ENCODE measurements at regions not wholly inside any gene's neighbourhood (a gene's known extent, or its start where the extent isn't known, plus 50 kb on each side); places are given as distances from the start of the nearest gene placed in this dataset.

DNA sequence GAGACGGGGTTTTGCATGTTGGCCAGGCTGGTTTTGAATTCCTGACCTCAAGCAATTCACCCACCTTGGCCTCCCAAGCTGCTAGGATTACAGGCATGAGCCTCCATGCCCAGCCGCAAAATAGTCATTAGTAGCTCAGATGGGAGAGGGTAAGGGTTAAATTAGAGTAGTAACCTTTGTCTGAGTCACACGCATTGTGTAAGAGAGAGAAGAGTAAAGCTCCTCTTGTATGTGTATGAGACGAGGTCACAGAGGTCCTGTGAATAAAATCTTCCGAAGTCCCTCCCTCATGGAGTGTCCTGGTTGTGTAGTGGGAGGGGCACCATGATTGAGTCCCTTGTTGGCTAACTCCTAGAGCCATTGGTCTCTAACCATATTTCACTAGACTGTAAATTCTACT, 85.2 kb upstream of the CDC14C start:
- TF ChIP-seq, protein P1, sequence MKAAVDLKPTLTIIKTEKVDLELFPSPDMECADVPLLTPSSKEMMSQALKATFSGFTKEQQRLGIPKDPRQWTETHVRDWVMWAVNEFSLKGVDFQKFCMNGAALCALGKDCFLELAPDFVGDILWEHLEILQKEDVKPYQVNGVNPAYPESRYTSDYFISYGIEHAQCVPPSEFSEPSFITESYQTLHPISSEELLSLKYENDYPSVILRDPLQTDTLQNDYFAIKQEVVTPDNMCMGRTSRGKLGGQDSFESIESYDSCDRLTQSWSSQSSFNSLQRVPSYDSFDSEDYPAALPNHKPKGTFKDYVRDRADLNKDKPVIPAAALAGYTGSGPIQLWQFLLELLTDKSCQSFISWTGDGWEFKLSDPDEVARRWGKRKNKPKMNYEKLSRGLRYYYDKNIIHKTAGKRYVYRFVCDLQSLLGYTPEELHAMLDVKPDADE (IDR thresholded peaks at IDR 0.05): no peak
- TF ChIP-seq, protein P2, sequence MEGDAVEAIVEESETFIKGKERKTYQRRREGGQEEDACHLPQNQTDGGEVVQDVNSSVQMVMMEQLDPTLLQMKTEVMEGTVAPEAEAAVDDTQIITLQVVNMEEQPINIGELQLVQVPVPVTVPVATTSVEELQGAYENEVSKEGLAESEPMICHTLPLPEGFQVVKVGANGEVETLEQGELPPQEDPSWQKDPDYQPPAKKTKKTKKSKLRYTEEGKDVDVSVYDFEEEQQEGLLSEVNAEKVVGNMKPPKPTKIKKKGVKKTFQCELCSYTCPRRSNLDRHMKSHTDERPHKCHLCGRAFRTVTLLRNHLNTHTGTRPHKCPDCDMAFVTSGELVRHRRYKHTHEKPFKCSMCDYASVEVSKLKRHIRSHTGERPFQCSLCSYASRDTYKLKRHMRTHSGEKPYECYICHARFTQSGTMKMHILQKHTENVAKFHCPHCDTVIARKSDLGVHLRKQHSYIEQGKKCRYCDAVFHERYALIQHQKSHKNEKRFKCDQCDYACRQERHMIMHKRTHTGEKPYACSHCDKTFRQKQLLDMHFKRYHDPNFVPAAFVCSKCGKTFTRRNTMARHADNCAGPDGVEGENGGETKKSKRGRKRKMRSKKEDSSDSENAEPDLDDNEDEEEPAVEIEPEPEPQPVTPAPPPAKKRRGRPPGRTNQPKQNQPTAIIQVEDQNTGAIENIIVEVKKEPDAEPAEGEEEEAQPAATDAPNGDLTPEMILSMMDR (conservative IDR thresholded peaks at IDR 0.05; ENCODE audit: low read depth in 2 of 2): no peak
- TF ChIP-seq POLR2AphosphoS5 (IDR thresholded peaks at IDR 0.05; ENCODE audit: low read depth) (no peak), REST (IDR thresholded peaks at IDR 0.05; ENCODE audit: unreplicated experiment) (no peak)
- TF ChIP-seq, protein P3, sequence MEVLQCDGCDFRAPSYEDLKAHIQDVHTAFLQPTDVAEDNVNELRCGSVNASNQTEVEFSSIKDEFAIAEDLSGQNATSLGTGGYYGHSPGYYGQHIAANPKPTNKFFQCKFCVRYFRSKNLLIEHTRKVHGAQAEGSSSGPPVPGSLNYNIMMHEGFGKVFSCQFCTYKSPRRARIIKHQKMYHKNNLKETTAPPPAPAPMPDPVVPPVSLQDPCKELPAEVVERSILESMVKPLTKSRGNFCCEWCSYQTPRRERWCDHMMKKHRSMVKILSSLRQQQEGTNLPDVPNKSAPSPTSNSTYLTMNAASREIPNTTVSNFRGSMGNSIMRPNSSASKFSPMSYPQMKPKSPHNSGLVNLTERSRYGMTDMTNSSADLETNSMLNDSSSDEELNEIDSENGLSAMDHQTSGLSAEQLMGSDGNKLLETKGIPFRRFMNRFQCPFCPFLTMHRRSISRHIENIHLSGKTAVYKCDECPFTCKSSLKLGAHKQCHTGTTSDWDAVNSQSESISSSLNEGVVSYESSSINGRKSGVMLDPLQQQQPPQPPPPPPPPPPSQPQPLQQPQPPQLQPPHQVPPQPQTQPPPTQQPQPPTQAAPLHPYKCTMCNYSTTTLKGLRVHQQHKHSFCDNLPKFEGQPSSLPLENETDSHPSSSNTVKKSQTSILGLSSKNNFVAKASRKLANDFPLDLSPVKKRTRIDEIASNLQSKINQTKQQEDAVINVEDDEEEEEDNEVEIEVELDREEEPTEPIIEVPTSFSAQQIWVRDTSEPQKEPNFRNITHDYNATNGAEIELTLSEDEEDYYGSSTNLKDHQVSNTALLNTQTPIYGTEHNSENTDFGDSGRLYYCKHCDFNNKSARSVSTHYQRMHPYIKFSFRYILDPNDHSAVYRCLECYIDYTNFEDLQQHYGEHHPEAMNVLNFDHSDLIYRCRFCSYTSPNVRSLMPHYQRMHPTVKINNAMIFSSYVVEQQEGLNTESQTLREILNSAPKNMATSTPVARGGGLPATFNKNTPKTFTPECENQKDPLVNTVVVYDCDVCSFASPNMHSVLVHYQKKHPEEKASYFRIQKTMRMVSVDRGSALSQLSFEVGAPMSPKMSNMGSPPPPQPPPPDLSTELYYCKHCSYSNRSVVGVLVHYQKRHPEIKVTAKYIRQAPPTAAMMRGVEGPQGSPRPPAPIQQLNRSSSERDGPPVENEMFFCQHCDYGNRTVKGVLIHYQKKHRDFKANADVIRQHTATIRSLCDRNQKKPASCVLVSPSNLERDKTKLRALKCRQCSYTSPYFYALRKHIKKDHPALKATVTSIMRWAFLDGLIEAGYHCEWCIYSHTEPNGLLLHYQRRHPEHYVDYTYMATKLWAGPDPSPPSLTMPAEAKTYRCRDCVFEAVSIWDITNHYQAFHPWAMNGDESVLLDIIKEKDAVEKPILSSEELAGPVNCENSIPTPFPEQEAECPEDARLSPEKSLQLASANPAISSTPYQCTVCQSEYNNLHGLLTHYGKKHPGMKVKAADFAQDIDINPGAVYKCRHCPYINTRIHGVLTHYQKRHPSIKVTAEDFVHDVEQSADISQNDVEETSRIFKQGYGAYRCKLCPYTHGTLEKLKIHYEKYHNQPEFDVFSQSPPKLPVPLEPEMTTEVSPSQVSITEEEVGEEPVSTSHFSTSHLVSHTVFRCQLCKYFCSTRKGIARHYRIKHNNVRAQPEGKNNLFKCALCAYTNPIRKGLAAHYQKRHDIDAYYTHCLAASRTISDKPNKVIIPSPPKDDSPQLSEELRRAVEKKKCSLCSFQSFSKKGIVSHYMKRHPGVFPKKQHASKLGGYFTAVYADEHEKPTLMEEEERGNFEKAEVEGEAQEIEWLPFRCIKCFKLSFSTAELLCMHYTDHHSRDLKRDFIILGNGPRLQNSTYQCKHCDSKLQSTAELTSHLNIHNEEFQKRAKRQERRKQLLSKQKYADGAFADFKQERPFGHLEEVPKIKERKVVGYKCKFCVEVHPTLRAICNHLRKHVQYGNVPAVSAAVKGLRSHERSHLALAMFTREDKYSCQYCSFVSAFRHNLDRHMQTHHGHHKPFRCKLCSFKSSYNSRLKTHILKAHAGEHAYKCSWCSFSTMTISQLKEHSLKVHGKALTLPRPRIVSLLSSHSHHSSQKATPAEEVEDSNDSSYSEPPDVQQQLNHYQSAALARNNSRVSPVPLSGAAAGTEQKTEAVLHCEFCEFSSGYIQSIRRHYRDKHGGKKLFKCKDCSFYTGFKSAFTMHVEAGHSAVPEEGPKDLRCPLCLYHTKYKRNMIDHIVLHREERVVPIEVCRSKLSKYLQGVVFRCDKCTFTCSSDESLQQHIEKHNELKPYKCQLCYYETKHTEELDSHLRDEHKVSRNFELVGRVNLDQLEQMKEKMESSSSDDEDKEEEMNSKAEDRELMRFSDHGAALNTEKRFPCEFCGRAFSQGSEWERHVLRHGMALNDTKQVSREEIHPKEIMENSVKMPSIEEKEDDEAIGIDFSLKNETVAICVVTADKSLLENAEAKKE (CRISPR knock-in tag; IDR thresholded peaks at IDR 0.05): no peak
